Panc1 (cell line): ENCODE measurements at regions not wholly inside any gene's neighbourhood (a gene's known extent, or its start where the extent isn't known, plus 50 kb on each side); places are given as distances from the start of the nearest gene placed in this dataset.
"Not testable (repeated sequence)": the region's sequence is repeated elsewhere in the genome, so short reads cannot be mapped to it uniquely, and the experiment has no call there.

Experiments used
- TCF7L2 ChIP-seq: IDR thresholded peaks from 2 replicates; pipeline ENCODE4 v1.6.1; 2011; ENCODE audit warnings: mild to moderate bottlenecking, low read depth, low read length, inconsistent platforms
- TF ChIP-seq, protein P1 (sequence below): fragments of 450-650 bp; IDR thresholded peaks from 2 replicates; pipeline ENCODE4 v1.5.1; 2017; ENCODE audit warnings: mild to moderate bottlenecking

DNA sequence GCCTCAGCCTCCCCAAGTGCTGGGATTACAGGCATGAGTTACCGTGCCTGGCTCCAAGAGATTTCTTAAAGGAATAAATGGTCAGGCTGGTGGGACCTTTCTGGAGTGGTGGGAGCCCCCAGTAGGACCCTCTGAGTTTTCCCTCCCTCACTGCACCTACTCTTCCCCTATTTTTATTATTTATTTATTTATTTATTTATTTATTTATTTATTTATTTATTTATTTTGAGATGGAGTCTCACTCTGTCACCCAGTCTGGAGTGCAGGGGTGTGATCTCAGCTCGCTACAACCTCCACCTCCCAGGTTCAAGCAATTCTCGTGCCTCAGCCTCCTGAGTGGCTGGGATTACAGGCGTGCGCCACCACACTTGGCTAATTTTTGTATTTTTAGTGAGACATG is 678.2 kb downstream of the TYW1 start:
- not testable (repeated sequence) for TF ChIP-seq TCF7L2
- TF ChIP-seq, protein P1, sequence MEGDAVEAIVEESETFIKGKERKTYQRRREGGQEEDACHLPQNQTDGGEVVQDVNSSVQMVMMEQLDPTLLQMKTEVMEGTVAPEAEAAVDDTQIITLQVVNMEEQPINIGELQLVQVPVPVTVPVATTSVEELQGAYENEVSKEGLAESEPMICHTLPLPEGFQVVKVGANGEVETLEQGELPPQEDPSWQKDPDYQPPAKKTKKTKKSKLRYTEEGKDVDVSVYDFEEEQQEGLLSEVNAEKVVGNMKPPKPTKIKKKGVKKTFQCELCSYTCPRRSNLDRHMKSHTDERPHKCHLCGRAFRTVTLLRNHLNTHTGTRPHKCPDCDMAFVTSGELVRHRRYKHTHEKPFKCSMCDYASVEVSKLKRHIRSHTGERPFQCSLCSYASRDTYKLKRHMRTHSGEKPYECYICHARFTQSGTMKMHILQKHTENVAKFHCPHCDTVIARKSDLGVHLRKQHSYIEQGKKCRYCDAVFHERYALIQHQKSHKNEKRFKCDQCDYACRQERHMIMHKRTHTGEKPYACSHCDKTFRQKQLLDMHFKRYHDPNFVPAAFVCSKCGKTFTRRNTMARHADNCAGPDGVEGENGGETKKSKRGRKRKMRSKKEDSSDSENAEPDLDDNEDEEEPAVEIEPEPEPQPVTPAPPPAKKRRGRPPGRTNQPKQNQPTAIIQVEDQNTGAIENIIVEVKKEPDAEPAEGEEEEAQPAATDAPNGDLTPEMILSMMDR: not testable (repeated sequence)
